Endothelial cell of umbilical vein (primary cell): ENCODE measurements at regions not wholly inside any gene's neighbourhood (a gene's known extent, or its start where the extent isn't known, plus 50 kb on each side); places are given as distances from the start of the nearest gene placed in this dataset.

Experiments used
- BruUV-seq: library from RNA; stranded (reverse); fragments of 400-500 nt; replicated peaks from 2 replicates; lab custom pipeline; 2021; lab: Mats Ljungman, UMichigan
- CTCF ChIA-PET: fragments of 300-600, 350-600 bp; sonication (Branson Sonifier 250); formaldehyde crosslinking; loops from one replicate; lab custom pipeline; 2021; ENCODE audit warnings: antibody characterized with exemption, inconsistent platforms; lab: Charles Lee
- POLR2A ChIA-PET: fragments of 300-600, 350-600 bp; sonication (Branson Sonifier 250); formaldehyde crosslinking; loops from one replicate; lab custom pipeline; 2021; ENCODE audit warnings: antibody characterized with exemption, inconsistent platforms; lab: Charles Lee
- DNase-seq: peaks from one replicate; pipeline ENCODE4 v3.0.0-alpha.2; 2011; ENCODE audit warnings: low read depth, low spot score
- FAIRE-seq: peaks from 2 replicates; lab custom pipeline; 2011; peaks lifted over from hg19 to GRCh38; lab: Jason Lieb, UNC
- H2AFZ ChIP-seq: 2 replicates; pipeline ENCODE4 v1.6.0; 2012; ENCODE audit warnings: low read depth, low read length, control low read depth, inconsistent platforms
- H3K27ac ChIP-seq: 2 replicates; pipeline ENCODE4 v1.5.1; 2011; ENCODE audit warnings: low read depth, mild to moderate bottlenecking, control low read depth, low read length, moderate library complexity; ENCODE audit not compliant: insufficient read depth
- H3K27me3 ChIP-seq, 2 experiments: 2 replicates each; pipeline versions ENCODE4 v1.6.0 to v1.6.1; 2011; ENCODE audit warnings: low read length in 2 of 2, mixed read lengths in 1 of 2; ENCODE audit not compliant: control insufficient read depth in 2 of 2, insufficient read depth in 2 of 2
- H3K36me3 ChIP-seq, 2 experiments: 2 replicates in 1 of 2; 3 replicates in 1 of 2; pipeline ENCODE4 v1.5.1; 2011; ENCODE audit warnings: low read length in 2 of 2, mild to moderate bottlenecking in 1 of 2, moderate library complexity in 1 of 2; ENCODE audit not compliant: control insufficient read depth in 2 of 2, insufficient read depth in 2 of 2; ENCODE audit errors: extremely low read depth in 1 of 2
- H3K4me1 ChIP-seq: 3 replicates; pipeline ENCODE4 v1.5.1; 2011; ENCODE audit warnings: mild to moderate bottlenecking, low read length; ENCODE audit not compliant: control insufficient read depth, insufficient read depth; ENCODE audit errors: extremely low read depth
- H3K4me2 ChIP-seq: 2 replicates; pipeline ENCODE4 v1.6.1; 2011; ENCODE audit warnings: low read length, control low read depth, mixed read lengths; ENCODE audit not compliant: insufficient read depth
- H3K4me3 ChIP-seq, 3 experiments: fragments of 200-600 bp in 1 of 3; sonication (generic), shearing (Covaris generic) in 1 of 3; replicated peaks in 1 of 3; 2 replicates each; pipeline ENCODE4 v1.5.1; 2011 to 2016; ENCODE audit warnings: control low read depth in 3 of 3, low read length in 3 of 3, mild to moderate bottlenecking in 2 of 3, inconsistent platforms in 1 of 3, low read depth in 1 of 3, moderate library complexity in 1 of 3; ENCODE audit not compliant: insufficient read depth in 1 of 3
- H3K79me2 ChIP-seq: 2 replicates; pipeline ENCODE4 v1.6.0; 2012; ENCODE audit warnings: low read length, inconsistent platforms; ENCODE audit not compliant: control insufficient read depth, insufficient read depth
- H3K9ac ChIP-seq: replicated peaks from 2 replicates; pipeline ENCODE3; 2011; ENCODE audit warnings: low read length, control low read depth; ENCODE audit not compliant: insufficient read depth; ENCODE audit errors: extremely low read depth
- H3K9me1 ChIP-seq: replicated peaks from 3 replicates; pipeline ENCODE4 v1.6.0; 2011; ENCODE audit warnings: mild to moderate bottlenecking, low read length; ENCODE audit not compliant: control insufficient read depth, insufficient read depth; ENCODE audit errors: extremely low read depth
- H3K9me3 ChIP-seq: replicated peaks from 2 replicates; pipeline ENCODE4 v1.5.1; 2012; ENCODE audit warnings: low read length, inconsistent platforms; ENCODE audit not compliant: control insufficient read depth, insufficient read depth
- H4K20me1 ChIP-seq: replicated peaks from 2 replicates; pipeline ENCODE3; 2011; ENCODE audit warnings: mild to moderate bottlenecking, low read length; ENCODE audit not compliant: control insufficient read depth, insufficient read depth; ENCODE audit errors: extremely low read depth
- EZH2 ChIP-seq: IDR thresholded peaks from 2 replicates; pipeline ENCODE4 v1.6.1; 2012; ENCODE audit warnings: borderline replicate concordance, low read depth, mild to moderate bottlenecking, moderate library complexity, low read length, inconsistent platforms; ENCODE audit not compliant: severe bottlenecking
- FOS ChIP-seq: IDR thresholded peaks from 2 replicates; pipeline ENCODE4 v1.6.1; 2011; ENCODE audit warnings: mild to moderate bottlenecking, low read length, moderate library complexity, borderline replicate concordance; ENCODE audit not compliant: insufficient read depth
- GATA2 ChIP-seq: IDR thresholded peaks from 2 replicates; pipeline ENCODE4 v1.7.0; 2011; ENCODE audit warnings: low read depth, mild to moderate bottlenecking, moderate library complexity, mixed read lengths, low read length; ENCODE audit not compliant: insufficient read length, insufficient read depth
- JUN ChIP-seq: IDR thresholded peaks from 2 replicates; pipeline ENCODE4 v1.6.1; 2011; ENCODE audit warnings: borderline replicate concordance, low read depth; ENCODE audit not compliant: insufficient read length, insufficient read depth
- MAX ChIP-seq: IDR thresholded peaks from 2 replicates; pipeline ENCODE4 v1.6.1; 2011; ENCODE audit not compliant: insufficient read depth, insufficient read length
- MYC ChIP-seq: IDR thresholded peaks from one replicate; pipeline ENCODE4 v1.6.1; 2011; ENCODE audit warnings: mild to moderate bottlenecking, low read depth, low read length
- POLR2A ChIP-seq: IDR thresholded peaks from 2 replicates; pipeline ENCODE4 v1.6.1; 2012; ENCODE audit warnings: low read depth, mild to moderate bottlenecking, control low read depth, low read length
- POLR2AphosphoS5 ChIP-seq: IDR thresholded peaks from 2 replicates; pipeline ENCODE4 v1.6.1; 2012; ENCODE audit warnings: low read depth, mild to moderate bottlenecking, control low read depth, low read length, moderate library complexity; ENCODE audit not compliant: insufficient read depth
- dilution Hi-C: fragments of 300-500 bp; cut with MboI; formaldehyde crosslinking; loops from one replicate; pipeline ENCODE4 v1.15.0; 2019; ENCODE audit warnings: low sequenced_read_pairs; ENCODE audit not compliant: extremely low pct_ligation_motif_present
- intact Hi-C: fragments of 100-400 bp; cut with micrococcal nuclease; formaldehyde crosslinking; loops from one replicate; pipeline ENCODE4 v1.10.0; 2022
- TF ChIP-seq, protein P1 (sequence below), 2 donors: IDR thresholded peaks; 1 replicate in 1 of 2; 2 replicates in 1 of 2; pipeline ENCODE4 v1.5.1; 2011; ENCODE audit warnings: low read length in 2 of 2, mild to moderate bottlenecking in 2 of 2, moderate library complexity in 2 of 2, control low read depth in 1 of 2, inconsistent platforms in 1 of 2, low read depth in 1 of 2; ENCODE audit not compliant: insufficient read depth in 1 of 2; ENCODE audit errors: extremely low read depth in 1 of 2

- FAIRE-seq: no peak
- BruUV-seq: no TSS peak
- ChIA-PET POLR2A (no interaction called here), CTCF (interaction anchor here (1.1 to 3.0 kb wide), 7 partner anchors 10 to 141 kb away, joined by 3 to 12 read pairs (median 7); no protein-coding TSS in a partner anchor)
- dilution Hi-C loops: no loop called here
- H3K4me2 ChIP-seq: no peak overlapping the region
- H3K27ac ChIP-seq: no peak overlapping the region
- H3K4me1 ChIP-seq: peaks cover 12% of the 10 kb centered on the region
- H3K9me3 ChIP-seq: no peaks in the 10 kb centered on the region
- H3K36me3 ChIP-seq: no peaks in the 10 kb centered on the region
- no peaks in the 10 kb centered on the region for H3K9me1 ChIP-seq
- peaks cover 29 to 34% of the 10 kb centered on the region in 2 experiments for H3K27me3 ChIP-seq
- no peaks in the 10 kb centered on the region for H3K79me2 ChIP-seq
- intact Hi-C loops: no loop called here
- no peak for TF ChIP-seq MYC
- TF ChIP-seq EZH2: no peak
- TF ChIP-seq GATA2: no peak
- TF ChIP-seq, protein P1, sequence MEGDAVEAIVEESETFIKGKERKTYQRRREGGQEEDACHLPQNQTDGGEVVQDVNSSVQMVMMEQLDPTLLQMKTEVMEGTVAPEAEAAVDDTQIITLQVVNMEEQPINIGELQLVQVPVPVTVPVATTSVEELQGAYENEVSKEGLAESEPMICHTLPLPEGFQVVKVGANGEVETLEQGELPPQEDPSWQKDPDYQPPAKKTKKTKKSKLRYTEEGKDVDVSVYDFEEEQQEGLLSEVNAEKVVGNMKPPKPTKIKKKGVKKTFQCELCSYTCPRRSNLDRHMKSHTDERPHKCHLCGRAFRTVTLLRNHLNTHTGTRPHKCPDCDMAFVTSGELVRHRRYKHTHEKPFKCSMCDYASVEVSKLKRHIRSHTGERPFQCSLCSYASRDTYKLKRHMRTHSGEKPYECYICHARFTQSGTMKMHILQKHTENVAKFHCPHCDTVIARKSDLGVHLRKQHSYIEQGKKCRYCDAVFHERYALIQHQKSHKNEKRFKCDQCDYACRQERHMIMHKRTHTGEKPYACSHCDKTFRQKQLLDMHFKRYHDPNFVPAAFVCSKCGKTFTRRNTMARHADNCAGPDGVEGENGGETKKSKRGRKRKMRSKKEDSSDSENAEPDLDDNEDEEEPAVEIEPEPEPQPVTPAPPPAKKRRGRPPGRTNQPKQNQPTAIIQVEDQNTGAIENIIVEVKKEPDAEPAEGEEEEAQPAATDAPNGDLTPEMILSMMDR (IDR thresholded peaks at IDR 0.05; ENCODE audit: extremely low read depth in 1 of 2, insufficient read depth in 1 of 2, low read depth in 1 of 2, low read length in 2 of 2): no peak
- no peak for TF ChIP-seq JUN
- no peak for TF ChIP-seq FOS
- TF ChIP-seq MAX: no peak
- no peak for TF ChIP-seq POLR2A
- TF ChIP-seq POLR2AphosphoS5: no peak
- H2AFZ ChIP-seq: no peak overlapping the region
- no peak for DNase-seq
- no peaks in the 10 kb centered on the region for H4K20me1 ChIP-seq
- H3K9ac ChIP-seq: no peak overlapping the region
- no peak overlapping the region for H3K4me3 ChIP-seq
These were observed 74.1 kb upstream of the GATA2 start for GRCh38 chr3:128567141-128567540.
